Urinary bladder (tissue), 3 donors: ENCODE measurements at regions not wholly inside any gene's neighbourhood (a gene's known extent, or its start where the extent isn't known, plus 50 kb on each side); places are given as distances from the start of the nearest gene placed in this dataset.
"Not testable (repeated sequence)": the region's sequence is repeated elsewhere in the genome, so short reads cannot be mapped to it uniquely, and the experiment has no call there.

Source experiments
- DNase-seq: peaks from one replicate; pipeline ENCODE4 v3.0.0-alpha.2; 2015; ENCODE audit errors: extremely low spot score
- H3K27ac ChIP-seq: one replicate; pipeline ENCODE4 v1.5.1; 2013; ENCODE audit warnings: low read depth, mild to moderate bottlenecking, moderate library complexity
- H3K36me3 ChIP-seq: one replicate; pipeline ENCODE4 v1.6.1; 2013; ENCODE audit warnings: mild to moderate bottlenecking, moderate library complexity; ENCODE audit not compliant: insufficient read depth
- H3K4me1 ChIP-seq: one replicate; pipeline ENCODE4 v1.6.1; 2013; ENCODE audit warnings: mild to moderate bottlenecking, moderate library complexity; ENCODE audit not compliant: insufficient read depth
- H3K4me3 ChIP-seq: one replicate; pipeline ENCODE4 v1.5.1; 2013; ENCODE audit warnings: low read depth, low read length
- WGBS: extraction: QIAGEN DNeasy Blood & Tissue Kit; methylation state at CpG from one replicate; pipeline ENCODE4 v1.1.7; 2013; 5-methylcytosine and 5-hydroxymethylcytosine counted together
- donor health status: healthy with polysubstance abuse.
- donor health status: healthy.

DNA sequence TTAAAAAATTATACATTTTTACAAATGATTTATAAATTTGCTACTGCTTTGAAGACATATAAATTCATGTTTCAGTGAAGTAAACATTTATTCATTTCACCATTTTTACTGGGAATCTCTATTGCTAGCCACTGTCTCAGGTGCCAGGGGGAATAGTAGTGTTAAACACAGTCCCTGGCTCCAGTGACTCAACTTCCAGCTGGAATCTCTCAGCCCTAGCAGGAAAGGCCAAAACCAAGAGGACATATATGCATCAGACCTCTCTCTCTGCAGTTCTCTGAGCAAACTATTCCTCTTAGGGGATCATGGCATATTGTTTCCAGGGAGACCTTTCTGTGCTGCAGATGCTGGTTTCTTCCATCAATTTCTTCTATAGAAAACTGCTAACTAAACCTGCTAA, 1009.0 kb upstream of the LCORL start:
- no peak overlapping the region for H3K27ac ChIP-seq
- no peak overlapping the region for H3K4me3 ChIP-seq
- no peaks in the 10 kb centered on the region for H3K36me3 ChIP-seq
- no peak for DNase-seq
- no peaks in the 10 kb centered on the region for H3K4me1 ChIP-seq

DNA sequence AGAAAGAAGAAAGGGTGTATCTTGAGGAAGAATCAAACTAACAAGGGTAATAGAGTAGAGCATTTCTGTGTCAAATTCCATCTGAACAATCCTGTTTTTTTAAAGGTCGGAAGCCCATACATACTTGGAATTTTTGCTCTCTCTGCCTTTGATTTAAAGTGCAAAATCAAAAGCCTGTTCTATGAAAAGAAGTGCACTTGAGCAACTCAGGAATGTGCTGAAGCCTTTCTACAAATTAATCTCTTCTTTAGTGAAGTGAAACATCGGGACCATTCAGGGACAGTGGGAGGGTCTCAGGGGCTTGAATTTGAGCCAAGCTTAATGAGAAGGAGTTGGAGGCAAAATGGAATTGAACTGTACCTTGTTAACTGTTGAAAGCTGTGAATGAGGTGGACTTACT, 1008.5 kb upstream of the LCORL start:
- 19% methylated on average over 2 of the region's 2 CpGs for WGBS
- no peak for DNase-seq
- Histone ChIP-seq H3K4me3 (no peak overlapping the region), H3K36me3 (no peaks in the 10 kb centered on the region), H3K4me1 (no peaks in the 10 kb centered on the region), H3K27ac (no peak overlapping the region)

GRCh38 chr4:19026281-19026680, 1004.7 kb upstream of the LCORL start:
- H3K27ac ChIP-seq = no peak overlapping the region
- H3K4me3 ChIP-seq = no peak overlapping the region
- H3K36me3 ChIP-seq = no peaks in the 10 kb centered on the region
- 36% methylated on average over 1 of the region's 1 CpG for WGBS
- H3K4me1 ChIP-seq = no peaks in the 10 kb centered on the region
- no peak for DNase-seq

DNA sequence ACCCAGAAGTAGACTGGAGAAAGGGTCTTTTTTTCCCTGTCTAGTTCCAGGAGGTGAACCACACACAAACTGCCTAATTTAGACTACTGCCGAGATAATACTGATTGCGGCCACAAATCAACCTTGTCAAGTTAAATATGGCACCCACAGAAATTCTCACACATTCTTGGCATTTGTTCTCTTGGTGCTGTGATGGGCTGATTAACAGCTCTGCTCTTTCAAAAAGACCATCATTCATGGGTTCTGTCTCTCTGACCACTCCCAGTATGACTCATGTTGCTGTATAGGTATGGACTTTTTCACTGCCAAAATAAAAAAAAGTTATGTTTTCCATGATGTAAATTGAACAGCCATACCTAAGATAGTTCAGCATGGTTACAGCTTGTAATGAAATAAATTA, 1003.5 kb upstream of the LCORL start:
- Histone ChIP-seq H3K4me3 (no peak overlapping the region), H3K36me3 (no peaks in the 10 kb centered on the region), H3K4me1 (no peaks in the 10 kb centered on the region), H3K27ac (no peak overlapping the region)
- 77% methylated on average over 2 of the region's 2 CpGs for WGBS
- DNase-seq = no peak

- H3K36me3 ChIP-seq = no peaks in the 10 kb centered on the region
- H3K27ac ChIP-seq = no peak overlapping the region
- no peaks in the 10 kb centered on the region for H3K4me1 ChIP-seq
- no peak for DNase-seq
- H3K4me3 ChIP-seq = no peak overlapping the region
- WGBS = 96% methylated on average over 8 of the region's 8 CpGs
These were observed 1002.5 kb upstream of the LCORL start for GRCh38 chr4:19024047-19024446.

GRCh38 chr4:19021617-19022016, 1000.1 kb upstream of the LCORL start:
- Histone ChIP-seq H3K36me3 (no peaks in the 10 kb centered on the region), H3K4me1 (no peaks in the 10 kb centered on the region), H3K4me3 (no peak overlapping the region), H3K27ac (no peak overlapping the region)
- DNase-seq = no peak

GRCh38 chr4:19016550-19016949, 995.0 kb upstream of the LCORL start:
- not testable (repeated sequence) for DNase-seq, H3K27ac ChIP-seq, H3K4me1 ChIP-seq, H3K36me3 ChIP-seq, H3K4me3 ChIP-seq
- 96% methylated on average over 11 of the region's 11 CpGs for WGBS

DNA sequence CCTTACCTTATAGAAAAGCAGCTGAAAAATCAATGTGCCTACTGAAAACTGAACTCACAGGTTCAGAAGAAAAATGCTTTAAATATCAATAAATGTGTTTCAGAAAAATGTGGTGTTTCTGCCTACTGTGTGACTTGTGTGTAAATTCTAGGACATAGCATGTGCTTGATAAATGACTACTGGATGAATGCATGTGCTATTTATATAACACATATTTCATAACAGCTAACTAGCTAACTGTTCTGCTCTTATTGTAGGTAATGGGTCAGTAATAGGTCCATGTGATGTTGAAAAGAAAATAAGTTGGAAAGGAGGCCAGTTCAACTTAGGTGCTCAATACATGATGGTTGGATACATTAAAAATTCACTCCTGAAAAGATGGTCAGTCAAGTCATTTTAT, 993.0 kb upstream of the LCORL start:
- H3K27ac ChIP-seq = no peak overlapping the region
- H3K36me3 ChIP-seq = no peaks in the 10 kb centered on the region
- H3K4me1 ChIP-seq = no peaks in the 10 kb centered on the region
- H3K4me3 ChIP-seq = no peak overlapping the region
- no peak for DNase-seq

GRCh38 chr4:19010761-19011160, 989.2 kb upstream of the LCORL start:
- no peak overlapping the region for H3K27ac ChIP-seq
- 37% methylated on average over 3 of the region's 3 CpGs for WGBS

DNA sequence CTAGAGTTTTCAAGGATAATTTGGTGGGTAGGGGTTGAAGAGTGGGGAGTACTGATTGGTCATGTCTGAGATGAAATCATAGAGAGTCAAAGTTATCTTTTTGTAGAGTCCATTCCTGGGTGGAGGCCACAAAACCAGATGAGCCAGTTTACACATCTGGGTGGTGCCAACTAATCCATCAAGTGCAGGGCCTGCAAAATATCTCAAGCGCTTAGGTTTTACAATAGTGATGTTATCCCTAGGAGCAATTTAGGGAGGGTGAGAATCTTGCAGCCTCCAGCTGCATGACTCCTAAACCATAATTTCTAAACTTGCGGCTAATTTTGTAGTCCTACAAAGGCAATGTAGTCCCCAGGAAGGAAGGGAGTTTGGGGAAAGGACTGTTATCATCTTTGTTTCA, 988.3 kb upstream of the LCORL start:
- Histone ChIP-seq H3K4me1 (no peaks in the 10 kb centered on the region), H3K27ac (no peak overlapping the region), H3K36me3 (no peaks in the 10 kb centered on the region), H3K4me3 (no peak overlapping the region)
- DNase-seq = no peak
- WGBS = 34% methylated on average over 2 of the region's 2 CpGs

More at GRCh38 chr4:19010761-19011160, 989.2 kb upstream of the LCORL start:
- DNase-seq = no peak
- H3K4me1 ChIP-seq = no peaks in the 10 kb centered on the region
- no peaks in the 10 kb centered on the region for H3K36me3 ChIP-seq
- H3K4me3 ChIP-seq = no peak overlapping the region

- H3K4me1 ChIP-seq = no peaks in the 10 kb centered on the region
- no peak for DNase-seq
These were observed 983.7 kb upstream of the LCORL start for GRCh38 chr4:19005211-19005610.

GRCh38 chr4:19002170-19002569, 980.6 kb upstream of the LCORL start:
- no peak for DNase-seq
- Histone ChIP-seq H3K36me3 (no peaks in the 10 kb centered on the region), H3K27ac (no peak overlapping the region), H3K4me1 (no peaks in the 10 kb centered on the region), H3K4me3 (no peak overlapping the region)
- WGBS = 89% methylated on average over 4 of the region's 4 CpGs

More at GRCh38 chr4:19005211-19005610, 983.7 kb upstream of the LCORL start:
- Histone ChIP-seq H3K4me3 (no peak overlapping the region), H3K27ac (no peak overlapping the region), H3K36me3 (no peaks in the 10 kb centered on the region)
- WGBS = 32% methylated on average over 1 of the region's 1 CpG

DNA sequence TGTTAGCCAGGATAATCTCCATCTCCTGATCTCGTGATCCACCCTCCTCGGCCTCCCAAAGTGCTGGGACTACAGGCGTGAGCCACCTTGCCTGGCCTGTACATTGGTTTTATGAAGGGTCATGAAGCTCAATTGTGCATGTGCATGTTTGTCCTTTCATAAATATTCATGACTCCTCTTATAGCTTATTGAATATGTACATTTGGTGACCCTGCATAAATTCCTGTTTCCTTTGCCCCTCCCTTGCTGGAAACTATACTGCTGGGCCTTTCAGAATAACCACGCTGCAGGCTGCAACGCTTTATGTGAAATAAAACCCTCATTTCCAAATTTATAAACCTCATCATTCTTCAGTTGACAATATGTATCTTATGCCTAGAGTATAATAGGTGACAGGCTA, 978.0 kb upstream of the LCORL start:
- 93% methylated on average over 5 of the region's 5 CpGs for WGBS
- DNase-seq = no peak
- no peak overlapping the region for H3K4me3 ChIP-seq
- H3K36me3 ChIP-seq = no peaks in the 10 kb centered on the region
- H3K4me1 ChIP-seq = no peaks in the 10 kb centered on the region
- no peak overlapping the region for H3K27ac ChIP-seq

DNA sequence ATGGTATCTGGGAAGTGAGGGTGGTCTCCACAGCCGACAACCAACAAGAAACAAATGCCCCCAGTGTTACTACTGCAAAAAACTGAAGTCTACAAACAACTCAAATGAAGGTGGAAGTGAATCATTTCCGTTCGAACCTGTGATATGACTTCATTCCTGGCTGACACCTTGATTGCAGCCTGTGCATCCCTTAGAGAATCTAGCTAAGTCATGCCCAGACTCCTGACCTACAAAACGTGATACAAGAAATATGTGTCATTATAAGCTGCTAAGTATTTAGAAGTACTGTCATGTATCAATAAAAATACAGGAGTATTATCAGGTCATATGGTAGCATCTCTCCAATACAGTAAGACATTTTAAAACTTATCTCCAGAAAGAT, 959.7 kb upstream of the LCORL start:
- Histone ChIP-seq H3K4me3 (no peak overlapping the region), H3K36me3 (no peaks in the 10 kb centered on the region), H3K27ac (no peak overlapping the region), H3K4me1 (no peaks in the 10 kb centered on the region)
- WGBS = 85% methylated on average over 4 of the region's 4 CpGs
- DNase-seq = no peak

GRCh38 chr4:18980516-18981233, 959.1 kb upstream of the LCORL start:
- Histone ChIP-seq H3K4me3 (no peak overlapping the region), H3K27ac (no peak overlapping the region), H3K4me1 (no peaks in the 10 kb centered on the region), H3K36me3 (no peaks in the 10 kb centered on the region)
- WGBS = 89% methylated on average over 7 of the region's 7 CpGs
- DNase-seq = no peak
